C4-2B (cell line): ENCODE measurements at regions not wholly inside any gene's neighbourhood (a gene's known extent, or its start where the extent isn't known, plus 50 kb on each side); places are given as distances from the start of the nearest gene placed in this dataset.

Experiments
- ZFX ChIP-seq: fragments of 450-650 bp; IDR thresholded peaks from 2 replicates; pipeline ENCODE4 v1.6.1; 2017
- TF ChIP-seq, protein P1 (sequence below): fragments of 450-650 bp; conservative IDR thresholded peaks from 2 replicates; pipeline ENCODE4 v1.5.1; 2017; ENCODE audit warnings: mild to moderate bottlenecking

DNA sequence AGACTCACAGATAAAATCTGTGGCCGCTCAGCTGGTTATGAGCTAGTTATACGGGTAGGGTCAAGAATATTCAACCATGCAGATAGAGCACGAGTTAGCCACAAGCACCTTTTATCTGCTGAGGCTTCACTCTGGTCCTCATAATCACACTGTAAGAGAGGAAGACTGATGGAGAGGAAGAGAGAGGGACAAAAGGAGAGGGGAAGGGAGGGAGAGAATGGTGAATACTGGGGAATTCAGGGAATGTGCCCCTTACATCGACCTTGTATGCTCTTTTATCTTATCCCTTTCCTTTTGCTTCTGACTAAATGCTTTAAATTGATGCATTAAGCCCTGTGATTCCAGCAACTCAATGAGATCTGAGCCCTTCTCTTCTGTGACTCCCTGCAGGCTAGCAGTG lies 333.1 kb downstream of the DSEL start:
- TF ChIP-seq, protein P1, sequence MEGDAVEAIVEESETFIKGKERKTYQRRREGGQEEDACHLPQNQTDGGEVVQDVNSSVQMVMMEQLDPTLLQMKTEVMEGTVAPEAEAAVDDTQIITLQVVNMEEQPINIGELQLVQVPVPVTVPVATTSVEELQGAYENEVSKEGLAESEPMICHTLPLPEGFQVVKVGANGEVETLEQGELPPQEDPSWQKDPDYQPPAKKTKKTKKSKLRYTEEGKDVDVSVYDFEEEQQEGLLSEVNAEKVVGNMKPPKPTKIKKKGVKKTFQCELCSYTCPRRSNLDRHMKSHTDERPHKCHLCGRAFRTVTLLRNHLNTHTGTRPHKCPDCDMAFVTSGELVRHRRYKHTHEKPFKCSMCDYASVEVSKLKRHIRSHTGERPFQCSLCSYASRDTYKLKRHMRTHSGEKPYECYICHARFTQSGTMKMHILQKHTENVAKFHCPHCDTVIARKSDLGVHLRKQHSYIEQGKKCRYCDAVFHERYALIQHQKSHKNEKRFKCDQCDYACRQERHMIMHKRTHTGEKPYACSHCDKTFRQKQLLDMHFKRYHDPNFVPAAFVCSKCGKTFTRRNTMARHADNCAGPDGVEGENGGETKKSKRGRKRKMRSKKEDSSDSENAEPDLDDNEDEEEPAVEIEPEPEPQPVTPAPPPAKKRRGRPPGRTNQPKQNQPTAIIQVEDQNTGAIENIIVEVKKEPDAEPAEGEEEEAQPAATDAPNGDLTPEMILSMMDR: no peak
- TF ChIP-seq ZFX: no peak
